ENCODE measurements at regions not wholly inside any gene's neighbourhood (a gene's known extent, or its start where the extent isn't known, plus 50 kb on each side); places are given as distances from the start of the nearest gene placed in this dataset.

DNA sequence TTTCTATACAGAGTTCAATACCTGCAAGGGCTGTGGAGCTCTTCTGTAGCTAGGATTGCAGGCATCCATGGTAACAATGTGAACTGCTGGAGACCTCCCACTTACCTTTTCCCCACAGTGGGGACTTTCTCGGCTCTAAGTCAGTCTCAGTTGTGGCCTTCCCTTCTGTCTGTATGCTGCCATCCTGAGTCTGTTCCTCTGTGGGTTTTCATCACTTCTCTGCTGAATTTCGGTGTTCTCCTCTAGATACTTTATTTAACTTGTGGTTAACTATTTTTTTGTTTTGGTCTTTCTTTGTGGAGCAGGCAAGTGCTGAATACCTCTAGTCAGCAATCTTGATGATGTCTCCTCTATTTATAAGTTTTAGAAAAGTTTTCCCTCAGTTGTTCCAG is 647.2 kb upstream of the CDH2 start:
- no peak for TF ChIP-seq CTCF (IDR thresholded peaks at IDR 0.05)
- TF ChIP-seq POLR2A (IDR thresholded peaks at IDR 0.05) = no peak

Data from uterus (tissue), 2 donors.